ENCODE measurements at regions not wholly inside any gene's neighbourhood (a gene's known extent, or its start where the extent isn't known, plus 50 kb on each side); places are given as distances from the start of the nearest gene placed in this dataset.

DNA sequence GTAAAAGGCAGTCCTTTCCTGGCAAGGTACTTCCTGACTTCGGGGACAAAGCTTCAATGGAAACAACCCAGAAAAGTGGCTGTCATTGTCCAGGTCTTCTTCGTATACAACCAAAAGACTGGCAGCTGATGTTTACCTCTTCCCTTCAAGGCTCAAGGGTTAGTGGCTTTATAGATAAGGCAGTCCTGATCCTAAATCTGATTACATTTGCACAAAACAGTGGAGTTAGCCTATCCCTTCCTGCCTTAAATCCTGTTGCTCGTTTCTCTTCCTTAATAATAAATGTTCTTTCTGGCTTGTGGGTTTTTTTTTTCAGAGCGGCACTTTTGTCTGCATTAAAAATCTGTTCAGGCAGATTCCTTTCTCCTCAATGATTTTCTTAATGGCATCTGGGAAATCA lies 169.3 kb upstream of the KCTD3 start:
- H3K36me3 ChIP-seq = no peaks in the 10 kb centered on the region
- no peaks in the 10 kb centered on the region for H3K27me3 ChIP-seq
- H3F3A ChIP-seq (ENCODE audit: low read depth) = no peaks in the 10 kb centered on the region
- no peak overlapping the region for H3K4me3 ChIP-seq
- Mint-ChIP-seq H3K27ac (no peak overlapping the region), H3K4me3 (no peak overlapping the region), H3K4me1 (no peaks in the 10 kb centered on the region), H3K36me3 (no peaks in the 10 kb centered on the region), H3K9me3 (peaks cover 3% of the 10 kb centered on the region), H3K27me3 (ENCODE audit: insufficient read depth, low read depth) (no peaks in the 10 kb centered on the region)
- no peaks in the 10 kb centered on the region for H3K79me2 ChIP-seq (ENCODE audit: low read depth)
- TF ChIP-seq EZH2phosphoT487 (IDR thresholded peaks at IDR 0.05) = no peak
- TF ChIP-seq, protein P1, sequence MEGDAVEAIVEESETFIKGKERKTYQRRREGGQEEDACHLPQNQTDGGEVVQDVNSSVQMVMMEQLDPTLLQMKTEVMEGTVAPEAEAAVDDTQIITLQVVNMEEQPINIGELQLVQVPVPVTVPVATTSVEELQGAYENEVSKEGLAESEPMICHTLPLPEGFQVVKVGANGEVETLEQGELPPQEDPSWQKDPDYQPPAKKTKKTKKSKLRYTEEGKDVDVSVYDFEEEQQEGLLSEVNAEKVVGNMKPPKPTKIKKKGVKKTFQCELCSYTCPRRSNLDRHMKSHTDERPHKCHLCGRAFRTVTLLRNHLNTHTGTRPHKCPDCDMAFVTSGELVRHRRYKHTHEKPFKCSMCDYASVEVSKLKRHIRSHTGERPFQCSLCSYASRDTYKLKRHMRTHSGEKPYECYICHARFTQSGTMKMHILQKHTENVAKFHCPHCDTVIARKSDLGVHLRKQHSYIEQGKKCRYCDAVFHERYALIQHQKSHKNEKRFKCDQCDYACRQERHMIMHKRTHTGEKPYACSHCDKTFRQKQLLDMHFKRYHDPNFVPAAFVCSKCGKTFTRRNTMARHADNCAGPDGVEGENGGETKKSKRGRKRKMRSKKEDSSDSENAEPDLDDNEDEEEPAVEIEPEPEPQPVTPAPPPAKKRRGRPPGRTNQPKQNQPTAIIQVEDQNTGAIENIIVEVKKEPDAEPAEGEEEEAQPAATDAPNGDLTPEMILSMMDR (IDR thresholded peaks at IDR 0.05) = no peak
- no peak for TF ChIP-seq EZH2 (IDR thresholded peaks at IDR 0.05)
- H2AFZ ChIP-seq (replicated peaks) = no peak overlapping the region
- no peaks in the 10 kb centered on the region for H3K4me1 ChIP-seq
- no peaks in the 10 kb centered on the region for H4K20me1 ChIP-seq (ENCODE audit: low read depth)
- DNase-seq (ENCODE audit: low spot score) = no peak
- no peak overlapping the region for H3K4me2 ChIP-seq
- no peak overlapping the region for H3K27ac ChIP-seq
- no peaks in the 10 kb centered on the region for H3K9me3 ChIP-seq (ENCODE audit: low read depth)
- no peak overlapping the region for H3K9ac ChIP-seq

DNA sequence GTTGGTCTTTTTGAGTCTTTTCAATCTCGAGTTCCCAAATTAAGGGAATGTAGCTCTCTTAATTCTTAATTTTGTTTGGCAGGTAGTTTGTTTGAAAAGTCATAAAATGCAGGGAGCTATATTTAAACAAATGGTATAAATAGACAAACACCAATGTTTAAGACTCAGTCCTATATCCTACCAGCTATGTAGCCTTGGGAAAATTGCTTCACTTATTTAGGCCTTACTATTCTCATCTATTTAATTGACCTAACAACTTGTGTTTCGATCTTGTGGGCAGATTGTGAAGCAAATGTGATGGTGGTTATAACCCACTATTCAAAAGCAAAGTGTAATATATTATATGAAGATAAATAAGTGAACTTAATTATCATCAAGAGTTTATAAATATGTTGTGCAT lies 167.3 kb upstream of the KCTD3 start:
- Histone ChIP-seq H3K36me3 (no peaks in the 10 kb centered on the region), H3K27ac (no peak overlapping the region), H3K4me1 (no peaks in the 10 kb centered on the region), H3K27me3 (no peaks in the 10 kb centered on the region), H3K9ac (no peak overlapping the region), H2AFZ (replicated peaks) (no peak overlapping the region), H3K4me3 (no peak overlapping the region), H3K9me3 (ENCODE audit: low read depth) (no peaks in the 10 kb centered on the region), H3K4me2 (no peak overlapping the region), H4K20me1 (ENCODE audit: low read depth) (no peaks in the 10 kb centered on the region), H3F3A (ENCODE audit: low read depth) (no peaks in the 10 kb centered on the region), H3K79me2 (ENCODE audit: low read depth) (no peaks in the 10 kb centered on the region)
- Mint-ChIP-seq H3K9me3 (no peaks in the 10 kb centered on the region), H3K27ac (no peak overlapping the region), H3K36me3 (no peaks in the 10 kb centered on the region), H3K27me3 (ENCODE audit: insufficient read depth, low read depth) (no peaks in the 10 kb centered on the region), H3K4me1 (no peaks in the 10 kb centered on the region), H3K4me3 (no peak overlapping the region)
- TF ChIP-seq, protein P1 (IDR thresholded peaks at IDR 0.05) = no peak
- TF ChIP-seq EZH2 (IDR thresholded peaks at IDR 0.05) = no peak
- DNase-seq (ENCODE audit: low spot score) = no peak

DNA sequence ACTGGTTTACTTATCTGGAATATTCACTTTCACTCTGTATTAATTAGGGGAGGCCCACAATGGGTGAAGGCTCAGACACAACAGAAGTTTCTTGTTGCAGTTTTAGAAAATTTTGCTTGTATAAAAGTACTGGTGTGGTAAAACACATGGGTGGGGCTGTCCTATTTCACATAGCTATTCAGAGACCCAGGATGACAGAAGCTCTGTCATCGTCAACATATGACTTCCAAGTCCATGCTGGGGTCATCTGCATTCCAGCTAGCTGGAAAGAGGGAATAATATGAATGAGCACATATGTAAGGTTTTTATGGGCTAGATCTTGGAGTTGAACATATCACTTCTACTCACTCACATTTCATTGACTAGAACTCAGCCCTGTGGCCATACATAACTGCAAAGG lies 166.4 kb upstream of the KCTD3 start:
- H3F3A ChIP-seq (ENCODE audit: low read depth) = no peaks in the 10 kb centered on the region
- no peak for DNase-seq (ENCODE audit: low spot score)
- no peak overlapping the region for H3K4me3 Mint-ChIP-seq
- H3K9me3 Mint-ChIP-seq = no peaks in the 10 kb centered on the region
- no peaks in the 10 kb centered on the region for H3K36me3 Mint-ChIP-seq
- H3K4me2 ChIP-seq = no peak overlapping the region
- H3K27me3 Mint-ChIP-seq (ENCODE audit: insufficient read depth, low read depth) = no peaks in the 10 kb centered on the region
- H3K9me3 ChIP-seq (ENCODE audit: low read depth) = no peaks in the 10 kb centered on the region
- H3K4me1 Mint-ChIP-seq = no peaks in the 10 kb centered on the region
- TF ChIP-seq EZH2 (IDR thresholded peaks at IDR 0.05) (no peak), EZH2phosphoT487 (IDR thresholded peaks at IDR 0.05) (no peak)
- TF ChIP-seq, protein P1 (IDR thresholded peaks at IDR 0.05) = no peak
- no peaks in the 10 kb centered on the region for H4K20me1 ChIP-seq (ENCODE audit: low read depth)
- H3K36me3 ChIP-seq = no peaks in the 10 kb centered on the region
- no peak overlapping the region for H3K27ac ChIP-seq
- H2AFZ ChIP-seq (replicated peaks) = no peak overlapping the region
- H3K79me2 ChIP-seq (ENCODE audit: low read depth) = no peaks in the 10 kb centered on the region
- no peak overlapping the region for H3K27ac Mint-ChIP-seq
- no peak overlapping the region for H3K9ac ChIP-seq
- H3K27me3 ChIP-seq = no peaks in the 10 kb centered on the region
- no peak overlapping the region for H3K4me3 ChIP-seq
- H3K4me1 ChIP-seq = no peaks in the 10 kb centered on the region

DNA sequence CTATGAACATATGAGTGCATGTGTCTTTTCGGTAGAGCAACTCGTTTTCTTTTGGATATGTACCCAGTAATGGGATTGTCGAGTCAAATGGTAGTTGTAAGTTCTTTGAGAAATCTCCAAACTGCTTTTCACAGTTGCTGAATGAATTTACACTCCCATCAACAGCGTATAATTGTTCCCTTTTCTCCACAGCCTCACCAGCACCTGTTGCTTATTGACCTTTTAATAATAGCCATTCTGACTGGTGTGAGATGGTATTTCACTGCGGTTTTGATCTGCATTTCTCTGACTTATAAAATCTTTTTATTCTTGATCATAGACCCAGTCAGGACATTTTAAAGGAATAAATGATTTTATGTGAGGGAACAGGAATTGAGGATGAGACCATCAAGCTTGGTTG lies 165.0 kb upstream of the KCTD3 start:
- no peak overlapping the region for H3K4me3 Mint-ChIP-seq
- H3F3A ChIP-seq (ENCODE audit: low read depth) = no peaks in the 10 kb centered on the region
- no peaks in the 10 kb centered on the region for H3K36me3 Mint-ChIP-seq
- no peak overlapping the region for H3K27ac ChIP-seq
- no peaks in the 10 kb centered on the region for H4K20me1 ChIP-seq (ENCODE audit: low read depth)
- no peak for DNase-seq (ENCODE audit: low spot score)
- no peaks in the 10 kb centered on the region for H3K9me3 Mint-ChIP-seq
- no peaks in the 10 kb centered on the region for H3K4me1 Mint-ChIP-seq
- no peaks in the 10 kb centered on the region for H3K27me3 Mint-ChIP-seq (ENCODE audit: insufficient read depth, low read depth)
- no peaks in the 10 kb centered on the region for H3K79me2 ChIP-seq (ENCODE audit: low read depth)
- H2AFZ ChIP-seq (replicated peaks) = no peak overlapping the region
- H3K36me3 ChIP-seq = no peaks in the 10 kb centered on the region
- TF ChIP-seq EZH2 (IDR thresholded peaks at IDR 0.05) (no peak), EZH2phosphoT487 (IDR thresholded peaks at IDR 0.05) (no peak)
- TF ChIP-seq, protein P1 (IDR thresholded peaks at IDR 0.05) = no peak
- no peak overlapping the region for H3K4me2 ChIP-seq
- no peak overlapping the region for H3K9ac ChIP-seq
- no peaks in the 10 kb centered on the region for H3K9me3 ChIP-seq (ENCODE audit: low read depth)
- no peaks in the 10 kb centered on the region for H3K27me3 ChIP-seq
- no peak overlapping the region for H3K27ac Mint-ChIP-seq
- H3K4me1 ChIP-seq = no peaks in the 10 kb centered on the region
- no peak overlapping the region for H3K4me3 ChIP-seq
